ENCODE measurements at regions not wholly inside any gene's neighbourhood (a gene's known extent, or its start where the extent isn't known, plus 50 kb on each side); places are given as distances from the start of the nearest gene placed in this dataset.

DNA sequence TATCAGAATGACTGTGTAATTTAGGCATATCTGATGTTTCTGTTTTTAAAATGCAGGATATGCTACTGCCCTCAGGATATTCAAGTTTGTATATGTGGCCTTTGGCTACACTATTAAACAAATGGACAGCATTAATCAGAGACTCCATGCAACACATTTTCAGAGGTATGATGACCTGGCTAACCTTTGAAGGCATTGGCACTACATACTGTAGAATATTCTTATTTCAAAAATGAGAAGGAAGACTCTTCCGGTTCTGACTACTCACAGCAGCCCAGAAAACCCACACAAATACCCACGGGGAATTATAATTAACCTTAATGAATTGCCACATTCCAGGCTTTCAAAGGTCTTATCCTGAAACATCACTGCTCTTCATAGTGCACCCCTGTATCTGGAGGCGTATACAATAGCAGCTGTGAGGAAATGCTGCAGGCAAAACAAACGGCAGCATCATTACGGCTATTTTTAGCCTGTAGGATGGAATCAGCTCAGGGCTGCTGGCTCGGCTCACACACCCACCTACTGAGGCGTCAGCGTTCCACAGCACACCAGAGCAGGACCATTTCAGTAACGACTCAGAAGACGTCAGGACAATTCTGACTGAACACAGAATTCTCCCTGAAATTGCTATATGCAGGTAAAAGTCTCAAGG, 648.5 kb downstream of the RPS29 start:
- DNase-seq (ENCODE audit: low spot score) (no peak), ATAC-seq (no peak)
- Mint-ChIP-seq H3K4me3 (no peak overlapping the region), H3K9me3 (peaks cover 12% of the 10 kb centered on the region), H3K4me1 (ENCODE audit: low read depth in 2 of 2) (no peaks in the 10 kb centered on the region), H3K36me3 (no peaks in the 10 kb centered on the region), H3K27me3 (no peaks in the 10 kb centered on the region), H3K27ac (no peak overlapping the region)

DNA sequence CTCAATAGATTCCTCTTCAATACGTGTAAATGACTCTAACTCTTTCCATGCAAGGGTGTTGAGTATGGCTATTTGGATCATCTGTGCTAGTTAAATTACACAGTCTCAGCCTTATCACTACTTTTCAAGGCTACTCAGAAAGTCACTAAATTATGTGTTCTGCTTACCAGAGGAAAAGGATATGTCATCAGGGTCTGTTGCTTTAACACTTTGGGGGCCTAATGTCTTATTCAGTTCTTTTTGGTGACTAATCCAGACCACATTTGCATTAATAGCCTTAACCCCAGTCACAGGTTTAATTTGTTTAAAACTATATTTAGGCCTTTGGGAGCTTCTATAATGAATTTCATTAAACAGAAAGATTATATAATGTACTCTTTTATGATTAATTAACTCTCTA, 649.3 kb downstream of the RPS29 start:
- Mint-ChIP-seq H3K4me1 (ENCODE audit: low read depth in 2 of 2) (no peaks in the 10 kb centered on the region), H3K27ac (no peak overlapping the region), H3K27me3 (no peaks in the 10 kb centered on the region), H3K4me3 (no peak overlapping the region), H3K36me3 (no peaks in the 10 kb centered on the region), H3K9me3 (peaks cover 12% of the 10 kb centered on the region)
- no peak for DNase-seq (ENCODE audit: low spot score)
- no peak for ATAC-seq

GRCh38 chr14:48936362-48936761, 649.8 kb downstream of the RPS29 start:
- no peaks in the 10 kb centered on the region for H3K27me3 Mint-ChIP-seq
- no peak overlapping the region for H3K27ac Mint-ChIP-seq
- no peaks in the 10 kb centered on the region for H3K4me1 Mint-ChIP-seq (ENCODE audit: low read depth in 2 of 2)
- ATAC-seq (no peak), DNase-seq (ENCODE audit: low spot score) (no peak)
- H3K36me3 Mint-ChIP-seq: no peaks in the 10 kb centered on the region
- H3K9me3 Mint-ChIP-seq: peaks cover 10% of the 10 kb centered on the region
- H3K4me3 Mint-ChIP-seq: no peak overlapping the region

GRCh38 chr14:48925184-48925583, 661.0 kb downstream of the RPS29 start:
- H3K27ac Mint-ChIP-seq: no peak overlapping the region

DNA sequence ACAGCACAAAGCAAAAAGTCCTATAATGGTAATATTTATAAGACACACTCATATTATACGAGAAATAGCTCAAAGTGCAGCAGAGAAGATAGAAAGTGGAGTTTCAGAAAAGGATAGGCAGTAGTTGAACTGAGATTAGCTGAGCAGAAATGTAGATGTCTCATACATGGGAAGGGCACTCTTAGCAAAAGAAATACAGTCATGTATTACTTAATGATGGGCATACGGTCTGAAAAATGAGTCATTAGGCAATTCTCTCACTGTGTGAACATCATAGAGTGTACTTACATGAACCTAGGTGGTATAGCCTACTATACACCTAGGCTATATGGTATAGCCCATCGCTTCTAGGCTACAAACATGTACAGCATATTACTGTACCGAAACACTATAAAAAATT, 671.3 kb downstream of the RPS29 start:
- Mint-ChIP-seq H3K27me3 (no peaks in the 10 kb centered on the region), H3K27ac (no peak overlapping the region), H3K9me3 (peaks cover 15% of the 10 kb centered on the region), H3K4me3 (no peak overlapping the region), H3K4me1 (ENCODE audit: low read depth in 2 of 2) (no peaks in the 10 kb centered on the region), H3K36me3 (peaks cover 6% of the 10 kb centered on the region)
- no peak for DNase-seq (ENCODE audit: low spot score)
- ATAC-seq: no peak

More at GRCh38 chr14:48925184-48925583, 661.0 kb downstream of the RPS29 start:
- Mint-ChIP-seq H3K9me3 (no peaks in the 10 kb centered on the region), H3K27me3 (no peaks in the 10 kb centered on the region), H3K4me1 (ENCODE audit: low read depth in 2 of 2) (no peaks in the 10 kb centered on the region), H3K4me3 (no peak overlapping the region), H3K36me3 (no peaks in the 10 kb centered on the region)
- no peak for ATAC-seq
- no peak for DNase-seq (ENCODE audit: low spot score)

DNA sequence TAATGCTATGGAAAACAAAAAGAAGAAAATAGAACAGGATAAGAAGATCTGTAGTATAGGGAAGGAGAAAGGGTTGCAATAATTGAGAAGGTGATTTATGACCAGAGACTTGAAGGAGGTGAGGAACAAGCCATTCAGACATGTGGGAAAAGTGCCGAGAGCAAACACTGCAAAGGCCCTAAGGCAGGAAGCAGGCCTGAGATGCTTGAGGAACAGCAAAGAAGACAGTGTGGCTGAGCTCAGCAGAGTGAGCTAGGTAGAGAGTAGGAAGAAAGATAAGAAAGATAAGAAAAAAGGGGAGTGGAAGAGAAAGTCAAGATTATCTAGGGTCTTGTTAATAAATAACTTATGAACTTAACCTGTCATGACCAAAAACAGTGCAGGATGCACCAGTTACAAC, 671.8 kb downstream of the RPS29 start:
- no peak for DNase-seq (ENCODE audit: low spot score)
- ATAC-seq: no peak
- H3K27ac Mint-ChIP-seq: no peak overlapping the region
- no peaks in the 10 kb centered on the region for H3K27me3 Mint-ChIP-seq
- H3K4me1 Mint-ChIP-seq (ENCODE audit: low read depth in 2 of 2): no peaks in the 10 kb centered on the region
- peaks cover 13% of the 10 kb centered on the region for H3K9me3 Mint-ChIP-seq
- no peak overlapping the region for H3K4me3 Mint-ChIP-seq
- H3K36me3 Mint-ChIP-seq: peaks cover 6% of the 10 kb centered on the region

GRCh38 chr14:48900565-48900964, 685.6 kb downstream of the RPS29 start:
- DNase-seq (ENCODE audit: low spot score) (no peak), ATAC-seq (no peak)
- H3K4me1 Mint-ChIP-seq (ENCODE audit: low read depth in 2 of 2): no peaks in the 10 kb centered on the region
- peaks cover 5% of the 10 kb centered on the region for H3K9me3 Mint-ChIP-seq
- H3K36me3 Mint-ChIP-seq: no peaks in the 10 kb centered on the region
- H3K4me3 Mint-ChIP-seq: no peak overlapping the region
- no peak overlapping the region for H3K27ac Mint-ChIP-seq
- no peaks in the 10 kb centered on the region for H3K27me3 Mint-ChIP-seq

DNA sequence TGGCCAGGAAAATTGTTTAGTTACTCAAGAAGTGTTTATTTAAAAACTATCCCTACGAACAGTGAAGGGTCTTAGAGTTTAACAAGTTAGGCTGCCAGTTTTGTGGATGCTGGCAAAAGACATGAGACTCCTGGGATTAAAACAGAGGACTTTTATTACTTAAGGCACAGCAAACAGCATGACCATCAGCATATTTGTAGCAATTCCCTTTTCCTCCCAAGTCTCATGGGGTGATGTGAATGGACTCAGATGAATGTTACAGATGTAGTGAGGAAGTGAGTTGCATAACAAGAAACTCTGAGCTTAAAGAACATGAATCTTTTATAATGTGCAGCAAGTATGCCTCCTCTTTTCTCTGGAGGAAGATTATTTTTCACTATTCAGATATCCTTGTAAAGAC, 695.8 kb downstream of the RPS29 start:
- no peak overlapping the region for H3K27ac Mint-ChIP-seq
- H3K36me3 Mint-ChIP-seq: no peaks in the 10 kb centered on the region
- H3K27me3 Mint-ChIP-seq: no peaks in the 10 kb centered on the region
- no peak for DNase-seq (ENCODE audit: low spot score)
- no peaks in the 10 kb centered on the region for H3K9me3 Mint-ChIP-seq
- no peaks in the 10 kb centered on the region for H3K4me1 Mint-ChIP-seq (ENCODE audit: low read depth in 2 of 2)
- no peak overlapping the region for H3K4me3 Mint-ChIP-seq
- ATAC-seq: no peak

GRCh38 chr14:48876806-48877340, 709.3 kb downstream of the RPS29 start:
- Mint-ChIP-seq H3K27me3 (no peaks in the 10 kb centered on the region), H3K9me3 (peaks cover 4% of the 10 kb centered on the region), H3K4me3 (no peak overlapping the region), H3K27ac (no peak overlapping the region), H3K4me1 (ENCODE audit: low read depth in 2 of 2) (no peaks in the 10 kb centered on the region), H3K36me3 (no peaks in the 10 kb centered on the region)
- DNase-seq (ENCODE audit: low spot score) (no peak), ATAC-seq (no peak)

- Mint-ChIP-seq H3K4me3 (no peak overlapping the region), H3K27ac (no peak overlapping the region), H3K4me1 (ENCODE audit: low read depth in 2 of 2) (no peaks in the 10 kb centered on the region), H3K27me3 (no peaks in the 10 kb centered on the region), H3K9me3 (no peaks in the 10 kb centered on the region), H3K36me3 (no peaks in the 10 kb centered on the region)
- no peak for ATAC-seq
- no peak for DNase-seq (ENCODE audit: low spot score)
These were observed 711.5 kb downstream of the RPS29 start for GRCh38 chr14:48874711-48875110.

DNA sequence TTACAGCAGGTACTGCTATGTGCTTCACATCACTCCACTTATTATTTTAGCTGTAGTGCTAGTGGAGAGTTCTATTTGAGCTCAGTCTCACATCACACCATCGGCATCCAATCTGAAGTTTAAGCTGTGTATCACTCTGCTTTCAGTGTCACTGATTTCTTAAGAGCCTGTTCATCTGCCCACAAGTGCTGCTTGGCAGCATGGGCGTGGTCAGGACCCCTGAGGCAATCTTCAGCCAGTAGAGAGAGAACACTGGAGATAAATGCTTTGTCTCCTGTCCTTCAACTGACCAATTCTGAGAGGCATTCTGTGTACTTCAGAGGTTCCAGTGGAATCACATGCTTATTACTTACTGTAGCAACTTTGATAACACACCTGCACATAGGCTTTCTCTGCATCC, 728.8 kb downstream of the RPS29 start:
- H3K4me3 Mint-ChIP-seq: no peak overlapping the region
- H3K27ac Mint-ChIP-seq: no peak overlapping the region
- H3K4me1 Mint-ChIP-seq (ENCODE audit: low read depth in 2 of 2): no peaks in the 10 kb centered on the region
- H3K27me3 Mint-ChIP-seq: no peaks in the 10 kb centered on the region
- DNase-seq (ENCODE audit: low spot score): no peak
- no peak for ATAC-seq
- H3K36me3 Mint-ChIP-seq: no peaks in the 10 kb centered on the region
- H3K9me3 Mint-ChIP-seq: peaks cover 7% of the 10 kb centered on the region

DNA sequence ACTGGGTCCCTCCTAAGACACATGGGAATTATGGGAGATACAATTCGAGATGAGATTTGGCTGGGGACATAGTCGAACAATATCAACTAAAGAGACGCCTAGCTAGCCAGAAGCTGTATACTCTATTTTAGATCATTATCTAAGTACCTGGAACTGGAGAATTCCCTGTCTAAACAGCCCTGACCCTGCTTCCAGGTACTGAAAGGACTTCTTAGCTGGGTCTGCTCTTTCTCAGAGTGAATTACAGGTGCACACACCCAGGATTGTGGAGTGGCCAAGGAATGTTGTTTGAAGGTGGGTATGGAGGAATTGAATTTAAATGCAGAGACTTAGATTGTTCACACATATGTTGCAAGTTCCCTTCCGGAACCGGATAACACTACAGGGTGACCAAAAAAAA, 733.0 kb downstream of the RPS29 start:
- no peaks in the 10 kb centered on the region for H3K36me3 Mint-ChIP-seq
- DNase-seq (ENCODE audit: low spot score) (no peak), ATAC-seq (no peak)
- H3K27ac Mint-ChIP-seq: no peak overlapping the region
- no peak overlapping the region for H3K4me3 Mint-ChIP-seq
- H3K4me1 Mint-ChIP-seq (ENCODE audit: low read depth in 2 of 2): no peaks in the 10 kb centered on the region
- peaks cover 3% of the 10 kb centered on the region for H3K9me3 Mint-ChIP-seq
- H3K27me3 Mint-ChIP-seq: no peaks in the 10 kb centered on the region

- H3K9me3 Mint-ChIP-seq: peaks cover 11% of the 10 kb centered on the region
- no peaks in the 10 kb centered on the region for H3K4me1 Mint-ChIP-seq (ENCODE audit: low read depth in 2 of 2)
- H3K27ac Mint-ChIP-seq: no peak overlapping the region
- no peak overlapping the region for H3K4me3 Mint-ChIP-seq
- no peak for ATAC-seq
- no peaks in the 10 kb centered on the region for H3K27me3 Mint-ChIP-seq
- no peak for DNase-seq (ENCODE audit: low spot score)
- H3K36me3 Mint-ChIP-seq: peaks cover 5% of the 10 kb centered on the region
These were observed 736.3 kb downstream of the RPS29 start for GRCh38 chr14:48849741-48850322.

DNA sequence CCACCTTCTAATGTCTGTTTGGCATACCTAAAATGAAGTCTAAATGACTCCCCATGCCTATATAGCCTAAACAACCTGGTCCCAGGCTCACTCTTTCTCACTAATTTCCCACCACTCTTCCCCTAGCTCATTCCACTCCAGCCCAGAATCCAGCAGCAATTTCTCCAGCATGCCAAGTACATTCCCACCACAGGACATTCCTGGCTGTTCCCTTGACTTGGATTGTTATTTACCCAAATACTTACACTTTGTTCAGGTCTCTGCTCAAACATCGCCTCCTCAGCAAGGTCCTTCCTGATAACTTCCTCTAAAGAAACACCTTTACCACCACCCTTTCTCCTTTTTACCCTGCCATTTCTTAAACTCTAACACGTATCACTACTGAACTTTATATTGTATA, 743.4 kb downstream of the RPS29 start:
- Mint-ChIP-seq H3K27ac (no peak overlapping the region), H3K27me3 (no peaks in the 10 kb centered on the region), H3K9me3 (peaks cover 8% of the 10 kb centered on the region), H3K4me1 (ENCODE audit: low read depth in 2 of 2) (no peaks in the 10 kb centered on the region), H3K4me3 (no peak overlapping the region), H3K36me3 (peaks cover 3% of the 10 kb centered on the region)
- DNase-seq (ENCODE audit: low spot score): no peak
- no peak for ATAC-seq

- ATAC-seq (no peak), DNase-seq (ENCODE audit: low spot score) (no peak)
- Mint-ChIP-seq H3K4me1 (ENCODE audit: low read depth in 2 of 2) (no peaks in the 10 kb centered on the region), H3K27ac (no peak overlapping the region), H3K36me3 (no peaks in the 10 kb centered on the region), H3K4me3 (no peak overlapping the region), H3K9me3 (peaks cover 10% of the 10 kb centered on the region), H3K27me3 (no peaks in the 10 kb centered on the region)
These were observed 760.1 kb downstream of the RPS29 start for GRCh38 chr14:48826058-48826457.
